Mesendoderm (in vitro differentiated cells): ENCODE measurements at regions not wholly inside any gene's neighbourhood (a gene's known extent, or its start where the extent isn't known, plus 50 kb on each side); places are given as distances from the start of the nearest gene placed in this dataset.
"Not testable (repeated sequence)": the region's sequence is repeated elsewhere in the genome, so short reads cannot be mapped to it uniquely, and the experiment has no call there.

Experiments
- DNase-seq: peaks from one replicate; pipeline ENCODE4 v3.0.0; 2013
- H2AK5ac ChIP-seq: 2 replicates; pipeline ENCODE4 v1.6.1; 2013; ENCODE audit warnings: low read length, inconsistent platforms
- H2BK120ac ChIP-seq: 2 replicates; pipeline ENCODE4 v1.6.1; 2013; ENCODE audit warnings: low read depth, mild to moderate bottlenecking, low read length, moderate library complexity, mixed read lengths
- H2BK15ac ChIP-seq: replicated peaks from 2 replicates; pipeline ENCODE4 v1.6.1; 2013; ENCODE audit warnings: low read depth, mild to moderate bottlenecking, moderate library complexity
- H2BK5ac ChIP-seq: 2 replicates; pipeline ENCODE4 v1.6.1; 2013; ENCODE audit warnings: low read length, inconsistent platforms
- H3K18ac ChIP-seq: 2 replicates; pipeline ENCODE4 v1.6.1; 2013; ENCODE audit warnings: mild to moderate bottlenecking, low read length, mixed read lengths
- H3K23ac ChIP-seq: one replicate; pipeline ENCODE4 v1.6.1; 2013; ENCODE audit warnings: low read length
- H3K27ac ChIP-seq: 2 replicates; pipeline ENCODE4 v1.5.1; 2013; ENCODE audit warnings: low read depth, mild to moderate bottlenecking, inconsistent platforms, low read length, moderate library complexity
- H3K27me3 ChIP-seq: 2 replicates; pipeline ENCODE4 v1.6.1; 2013; ENCODE audit warnings: low read length, control low read depth, mild to moderate bottlenecking, inconsistent platforms; ENCODE audit not compliant: insufficient read depth, poor library complexity
- H3K36me3 ChIP-seq: 2 replicates; pipeline ENCODE4 v1.6.1; 2013; ENCODE audit warnings: low read length, inconsistent platforms; ENCODE audit not compliant: control insufficient read depth, insufficient read depth
- H3K4ac ChIP-seq: one replicate; pipeline ENCODE4 v1.6.1; 2013; ENCODE audit warnings: low read depth, mild to moderate bottlenecking, low read length, moderate library complexity
- H3K4me1 ChIP-seq: 2 replicates; pipeline ENCODE4 v1.6.1; 2013; ENCODE audit warnings: low read depth, low read length, inconsistent platforms; ENCODE audit not compliant: control insufficient read depth
- H3K4me2 ChIP-seq: 2 replicates; pipeline ENCODE4 v1.6.1; 2013; ENCODE audit warnings: low read length
- H3K4me3 ChIP-seq: 2 replicates; pipeline ENCODE4 v1.5.1; 2013; ENCODE audit warnings: mild to moderate bottlenecking, low read length
- H3K56ac ChIP-seq: one replicate; pipeline ENCODE4 v1.6.1; 2013; ENCODE audit warnings: low read length
- H3K79me1 ChIP-seq: 2 replicates; pipeline ENCODE4 v1.6.1; 2013; ENCODE audit warnings: low read length, inconsistent platforms
- H3K79me2 ChIP-seq: 2 replicates; pipeline ENCODE4 v1.6.1; 2013; ENCODE audit warnings: mild to moderate bottlenecking, low read length; ENCODE audit not compliant: control insufficient read depth, insufficient read depth
- H3K9ac ChIP-seq: 2 replicates; pipeline ENCODE4 v1.6.1; 2013; ENCODE audit warnings: low read length, inconsistent platforms
- H4K5ac ChIP-seq: one replicate; pipeline ENCODE4 v1.6.1; 2013; ENCODE audit warnings: low read length
- H4K8ac ChIP-seq: one replicate; pipeline ENCODE4 v1.6.1; 2013; ENCODE audit warnings: low read depth, mild to moderate bottlenecking, control low read depth, low read length, moderate library complexity
- WGBS: extraction: QIAGEN DNeasy Blood & Tissue Kit; methylation state at CpG from one replicate; pipeline ENCODE4 v1.1.7; 2013; ENCODE audit warnings: low lambda C conversion rate, missing lambda C conversion rate; ENCODE audit not compliant: insufficient coverage; ENCODE audit errors: extremely low coverage; 5-methylcytosine and 5-hydroxymethylcytosine counted together

GRCh38 chr2:7094231-7094741 lies 177.1 kb downstream of the RNF144A start:
- H3K27ac ChIP-seq = no peak overlapping the region
- H3K4me3 ChIP-seq = no peak overlapping the region
- no peak overlapping the region for H2BK15ac ChIP-seq
- DNase-seq = no peak
- H3K4me2 ChIP-seq = no peak overlapping the region
- no peaks in the 10 kb centered on the region for H3K27me3 ChIP-seq
- no peak overlapping the region for H3K18ac ChIP-seq
- H3K4ac ChIP-seq = no peak overlapping the region
- no peak overlapping the region for H2AK5ac ChIP-seq
- no peak overlapping the region for H4K5ac ChIP-seq
- no peaks in the 10 kb centered on the region for H3K79me1 ChIP-seq
- no peaks in the 10 kb centered on the region for H3K79me2 ChIP-seq
- no peak overlapping the region for H3K9ac ChIP-seq
- H3K4me1 ChIP-seq = no peaks in the 10 kb centered on the region
- no peaks in the 10 kb centered on the region for H3K36me3 ChIP-seq
- H3K23ac ChIP-seq = no peak overlapping the region
- no CpG with 5 or more reads among the region's 12 CpGs for WGBS
- H2BK5ac ChIP-seq = no peak overlapping the region
- H3K56ac ChIP-seq = no peak overlapping the region
- H2BK120ac ChIP-seq = no peak overlapping the region
- no peak overlapping the region for H4K8ac ChIP-seq

- Histone ChIP-seq H3K18ac (no peak overlapping the region), H2BK120ac (no peak overlapping the region), H3K27me3 (no peaks in the 10 kb centered on the region), H3K79me2 (no peaks in the 10 kb centered on the region), H3K36me3 (no peaks in the 10 kb centered on the region), H2BK15ac (no peak overlapping the region), H3K4me1 (no peaks in the 10 kb centered on the region), H3K9ac (no peak overlapping the region), H3K4ac (no peak overlapping the region), H3K23ac (no peak overlapping the region), H4K5ac (no peak overlapping the region), H3K79me1 (no peaks in the 10 kb centered on the region), H3K27ac (no peak overlapping the region), H3K56ac (no peak overlapping the region), H3K4me3 (no peak overlapping the region), H2AK5ac (no peak overlapping the region), H2BK5ac (no peak overlapping the region), H3K4me2 (no peak overlapping the region), H4K8ac (no peak overlapping the region)
- DNase-seq = no peak
- WGBS = no CpG with 5 or more reads among the region's 20 CpGs
Observed at GRCh38 chr2:7096726-7097352, 179.6 kb downstream of the RNF144A start.

GRCh38 chr2:7097353-7097895 lies 180.2 kb downstream of the RNF144A start:
- no peaks in the 10 kb centered on the region for H3K36me3 ChIP-seq
- no peak overlapping the region for H3K27ac ChIP-seq
- no peaks in the 10 kb centered on the region for H3K4me1 ChIP-seq
- H3K27me3 ChIP-seq = no peaks in the 10 kb centered on the region
- peak overlapping the region; percentile 41 for H3K4me2 ChIP-seq
- no peak overlapping the region for H3K9ac ChIP-seq
- no peak overlapping the region for H2AK5ac ChIP-seq
- no peak overlapping the region for H2BK5ac ChIP-seq
- H3K23ac ChIP-seq = no peak overlapping the region
- H4K5ac ChIP-seq = no peak overlapping the region
- H3K79me2 ChIP-seq = no peaks in the 10 kb centered on the region
- H3K4me3 ChIP-seq = no peak overlapping the region
- peak overlapping the region; percentile 54 for H3K56ac ChIP-seq
- no peak overlapping the region for H3K4ac ChIP-seq
- peak; percentile 69 for DNase-seq
- H3K18ac ChIP-seq = no peak overlapping the region
- H2BK120ac ChIP-seq = no peak overlapping the region
- no peak overlapping the region for H4K8ac ChIP-seq
- H2BK15ac ChIP-seq = no peak overlapping the region
- H3K79me1 ChIP-seq = no peaks in the 10 kb centered on the region
- WGBS = no CpG with 5 or more reads among the region's 18 CpGs

- H3K18ac ChIP-seq = no peak overlapping the region
- H4K5ac ChIP-seq = no peak overlapping the region
- H3K27me3 ChIP-seq = no peaks in the 10 kb centered on the region
- H3K4ac ChIP-seq = no peak overlapping the region
- H3K23ac ChIP-seq = no peak overlapping the region
- no peak overlapping the region for H3K4me3 ChIP-seq
- no peak overlapping the region for H3K27ac ChIP-seq
- H2BK5ac ChIP-seq = no peak overlapping the region
- no peak for DNase-seq
- no peaks in the 10 kb centered on the region for H3K36me3 ChIP-seq
- no peaks in the 10 kb centered on the region for H3K4me1 ChIP-seq
- no peak overlapping the region for H2BK15ac ChIP-seq
- H3K79me1 ChIP-seq = no peaks in the 10 kb centered on the region
- H2BK120ac ChIP-seq = no peak overlapping the region
- no peaks in the 10 kb centered on the region for H3K79me2 ChIP-seq
- WGBS = no CpG with 5 or more reads among the region's 4 CpGs
- no peak overlapping the region for H3K56ac ChIP-seq
- no peak overlapping the region for H4K8ac ChIP-seq
- no peak overlapping the region for H2AK5ac ChIP-seq
- no peak overlapping the region for H3K4me2 ChIP-seq
- H3K9ac ChIP-seq = no peak overlapping the region
Observed at GRCh38 chr2:7098816-7099215, 181.6 kb downstream of the RNF144A start.

- WGBS = no CpG with 5 or more reads among the region's 4 CpGs
- H3K4me2 ChIP-seq = not testable (repeated sequence)
Observed at GRCh38 chr2:7099687-7100086, 182.5 kb downstream of the RNF144A start.

GRCh38 chr2:7102826-7103225 lies 185.6 kb downstream of the RNF144A start:
- H3K4me2 ChIP-seq = no peak overlapping the region
- H3K23ac ChIP-seq = no peak overlapping the region
- no peaks in the 10 kb centered on the region for H3K79me2 ChIP-seq
- no peak overlapping the region for H3K4ac ChIP-seq
- H3K18ac ChIP-seq = no peak overlapping the region
- WGBS = no CpG with 5 or more reads among the region's 4 CpGs
- H2AK5ac ChIP-seq = no peak overlapping the region
- no peak overlapping the region for H3K56ac ChIP-seq
- H2BK5ac ChIP-seq = no peak overlapping the region
- no peak overlapping the region for H4K8ac ChIP-seq
- H3K27ac ChIP-seq = no peak overlapping the region
- no peaks in the 10 kb centered on the region for H3K4me1 ChIP-seq
- H3K4me3 ChIP-seq = no peak overlapping the region
- H3K9ac ChIP-seq = no peak overlapping the region
- H3K27me3 ChIP-seq = no peaks in the 10 kb centered on the region
- no peak overlapping the region for H2BK120ac ChIP-seq
- DNase-seq = no peak
- no peak overlapping the region for H4K5ac ChIP-seq
- H3K36me3 ChIP-seq = no peaks in the 10 kb centered on the region
- no peak overlapping the region for H2BK15ac ChIP-seq
- H3K79me1 ChIP-seq = no peaks in the 10 kb centered on the region

More at GRCh38 chr2:7099687-7100086, 182.5 kb downstream of the RNF144A start:
- not testable (repeated sequence) for H3K36me3 ChIP-seq, H4K5ac ChIP-seq, H2BK5ac ChIP-seq, H3K18ac ChIP-seq, DNase-seq, H2BK120ac ChIP-seq, H2BK15ac ChIP-seq, H3K79me1 ChIP-seq, H2AK5ac ChIP-seq, H3K56ac ChIP-seq, H3K4ac ChIP-seq, H3K27me3 ChIP-seq, H3K9ac ChIP-seq, H3K4me1 ChIP-seq, H3K27ac ChIP-seq, H3K79me2 ChIP-seq, H4K8ac ChIP-seq, H3K4me3 ChIP-seq, H3K23ac ChIP-seq
